PC-9 (cell line): ENCODE measurements at regions not wholly inside any gene's neighbourhood (a gene's known extent, or its start where the extent isn't known, plus 50 kb on each side); places are given as distances from the start of the nearest gene placed in this dataset.
"Not testable (repeated sequence)": the region's sequence is repeated elsewhere in the genome, so short reads cannot be mapped to it uniquely, and the experiment has no call there.

Source experiments
- BruUV-seq: library from RNA; stranded (reverse); fragments of 400-500 nt; replicated peaks from 2 replicates; lab custom pipeline; 2021; lab: Mats Ljungman, UMichigan
- CTCF ChIA-PET: fragments of 300-600 bp; sonication (Branson Sonifier 250); formaldehyde crosslinking; loops from one replicate; lab custom pipeline; 2022; ENCODE audit warnings: antibody characterized with exemption; lab: Charles Lee
- POLR2A ChIA-PET: fragments of 300-600 bp; sonication (Branson Sonifier 250); formaldehyde crosslinking; loops from one replicate; lab custom pipeline; 2022; ENCODE audit warnings: antibody characterized with exemption; ENCODE audit not compliant: unreplicated experiment; lab: Charles Lee
- DNase-seq, 2 experiments: peaks; one replicate each; pipeline versions ENCODE4 v3.0.0 to v3.0.0-alpha.2; 2015 to 2022; ENCODE audit warnings: mixed read lengths in 1 of 2
- H2AFZ ChIP-seq: fragments of 200-600 bp; sonication (generic); 2 replicates; pipeline ENCODE4 v1.8.1; 2017; ENCODE audit warnings: antibody characterized with exemption
- H3F3A ChIP-seq: fragments of 200-600 bp; sonication (generic); 2 replicates; pipeline ENCODE4 v1.8.1; 2017; ENCODE audit warnings: antibody characterized with exemption, mild to moderate bottlenecking, low read depth; ENCODE audit not compliant: insufficient read depth
- H3K27ac ChIP-seq: fragments of 200-600 bp; sonication (generic); 2 replicates; pipeline ENCODE4 v1.6.1; 2016; ENCODE audit warnings: mixed run types
- H3K27me3 ChIP-seq: fragments of 200-600 bp; sonication (generic); 2 replicates; pipeline ENCODE4 v1.6.1; 2016; ENCODE audit warnings: low read depth, mixed run types; ENCODE audit not compliant: insufficient read depth
- H3K36me3 ChIP-seq: fragments of 200-600 bp; sonication (generic); 2 replicates; pipeline ENCODE4 v1.6.1; 2016; ENCODE audit warnings: low read depth, mixed run types
- H3K4me1 ChIP-seq: fragments of 200-600 bp; sonication (generic); replicated peaks from 2 replicates; pipeline ENCODE4 v1.6.1; 2016; ENCODE audit warnings: mixed run types; ENCODE audit not compliant: insufficient read depth
- H3K4me2 ChIP-seq: fragments of 200-600 bp; sonication (generic); 2 replicates; pipeline ENCODE4 v1.6.1; 2017; ENCODE audit warnings: mixed run types
- H3K4me3 ChIP-seq: fragments of 200-600 bp; sonication (generic); 2 replicates; pipeline ENCODE4 v1.6.1; 2016; ENCODE audit warnings: mixed run types
- H3K79me2 ChIP-seq: fragments of 200-600 bp; sonication (generic); 2 replicates; pipeline ENCODE4 v1.6.1; 2017; ENCODE audit warnings: low read depth, mixed run types
- H3K9me2 ChIP-seq: fragments of 200-600 bp; sonication (generic); 2 replicates; pipeline ENCODE4 v1.8.1; 2017; ENCODE audit warnings: mild to moderate bottlenecking; ENCODE audit not compliant: insufficient read depth
- H3K9me3 ChIP-seq: fragments of 200-600 bp; sonication (generic); 2 replicates; pipeline ENCODE4 v1.8.1; 2016; ENCODE audit warnings: low read depth; ENCODE audit not compliant: insufficient read depth
- H4K20me1 ChIP-seq: fragments of 200-600 bp; sonication (generic); 2 replicates; pipeline ENCODE4 v1.8.1; 2017; ENCODE audit not compliant: insufficient read depth
- EZH2 ChIP-seq: fragments of 200-600 bp; sonication (generic); IDR thresholded peaks from 2 replicates; pipeline ENCODE4 v1.8.0; 2017; ENCODE audit warnings: antibody characterized with exemption, low read depth
- intact Hi-C: fragments of 100-400 bp; cut with micrococcal nuclease; formaldehyde crosslinking; loops from one replicate; pipeline ENCODE4 v1.10.0; 2022; ENCODE audit not compliant: unreplicated experiment
- TF ChIP-seq, protein P1 (sequence below): fragments of 200-600 bp; sonication (generic); conservative IDR thresholded peaks from 2 replicates; pipeline ENCODE4 v1.6.1; 2017; ENCODE audit warnings: mixed run types, antibody characterized with exemption, mild to moderate bottlenecking, moderate library complexity

DNA sequence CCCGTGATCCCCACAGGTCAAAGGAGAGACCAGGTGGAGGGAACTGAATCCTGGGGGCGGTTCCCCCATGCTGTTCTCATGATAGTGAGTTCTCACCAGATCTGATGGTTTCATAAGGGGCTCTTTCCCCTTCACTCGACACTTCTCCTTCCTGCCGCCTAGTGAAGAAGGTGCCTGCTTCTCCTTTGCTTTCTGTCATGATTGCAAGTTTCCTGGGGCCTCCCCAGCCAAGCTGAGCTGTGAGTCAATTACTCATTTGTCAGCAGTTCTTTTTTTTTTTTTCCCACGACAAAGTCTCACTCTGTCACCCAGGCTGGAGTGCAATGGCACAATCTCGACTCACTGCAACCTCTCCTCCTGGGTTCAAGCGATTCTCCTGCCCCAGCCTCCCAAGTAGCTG is 1530.4 kb downstream of the BRD1 start:
- Histone ChIP-seq H2AFZ (no peak overlapping the region), H3K79me2 (no peaks in the 10 kb centered on the region), H3K27me3 (peaks cover 93% of the 10 kb centered on the region), H4K20me1 (no peaks in the 10 kb centered on the region), H3K9me3 (no peaks in the 10 kb centered on the region), H3K27ac (no peak overlapping the region), H3K4me3 (no peak overlapping the region), H3K9me2 (no peaks in the 10 kb centered on the region), H3K36me3 (no peaks in the 10 kb centered on the region), H3K4me2 (no peak overlapping the region), H3K4me1 (no peaks in the 10 kb centered on the region), H3F3A (no peaks in the 10 kb centered on the region)
- DNase-seq, result no peak
- CTCF ChIA-PET, result no interaction called here
- BruUV-seq, result no TSS peak
- POLR2A ChIA-PET, result no interaction called here
- intact Hi-C loops, result no loop called here
- no peak for TF ChIP-seq EZH2
- TF ChIP-seq, protein P1, sequence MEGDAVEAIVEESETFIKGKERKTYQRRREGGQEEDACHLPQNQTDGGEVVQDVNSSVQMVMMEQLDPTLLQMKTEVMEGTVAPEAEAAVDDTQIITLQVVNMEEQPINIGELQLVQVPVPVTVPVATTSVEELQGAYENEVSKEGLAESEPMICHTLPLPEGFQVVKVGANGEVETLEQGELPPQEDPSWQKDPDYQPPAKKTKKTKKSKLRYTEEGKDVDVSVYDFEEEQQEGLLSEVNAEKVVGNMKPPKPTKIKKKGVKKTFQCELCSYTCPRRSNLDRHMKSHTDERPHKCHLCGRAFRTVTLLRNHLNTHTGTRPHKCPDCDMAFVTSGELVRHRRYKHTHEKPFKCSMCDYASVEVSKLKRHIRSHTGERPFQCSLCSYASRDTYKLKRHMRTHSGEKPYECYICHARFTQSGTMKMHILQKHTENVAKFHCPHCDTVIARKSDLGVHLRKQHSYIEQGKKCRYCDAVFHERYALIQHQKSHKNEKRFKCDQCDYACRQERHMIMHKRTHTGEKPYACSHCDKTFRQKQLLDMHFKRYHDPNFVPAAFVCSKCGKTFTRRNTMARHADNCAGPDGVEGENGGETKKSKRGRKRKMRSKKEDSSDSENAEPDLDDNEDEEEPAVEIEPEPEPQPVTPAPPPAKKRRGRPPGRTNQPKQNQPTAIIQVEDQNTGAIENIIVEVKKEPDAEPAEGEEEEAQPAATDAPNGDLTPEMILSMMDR, result no peak

DNA sequence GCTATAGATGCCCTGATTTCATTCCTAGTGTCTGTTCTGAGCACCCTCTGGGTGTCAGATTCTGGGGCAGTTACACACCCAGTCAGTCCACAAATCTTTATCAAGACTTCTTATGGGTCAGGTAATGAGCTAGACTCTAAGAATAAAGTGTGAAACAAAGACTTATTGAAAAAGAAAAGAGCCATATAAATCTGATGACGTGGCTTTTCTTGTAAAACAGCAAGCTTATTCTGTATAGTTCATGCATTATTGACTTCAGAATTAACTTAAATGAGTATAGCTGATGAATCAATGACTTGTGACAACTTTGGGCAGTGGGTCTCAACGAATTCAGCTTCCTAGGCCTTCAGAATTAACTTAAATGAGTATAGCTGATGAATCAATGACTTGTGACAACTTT is 1527.5 kb downstream of the TBC1D22A start:
- H3K4me2 ChIP-seq, H3F3A ChIP-seq, POLR2A ChIA-PET, H3K36me3 ChIP-seq, H3K9me3 ChIP-seq, H3K4me1 ChIP-seq, DNase-seq, intact Hi-C loops, H3K9me2 ChIP-seq, CTCF ChIA-PET, H3K4me3 ChIP-seq, H4K20me1 ChIP-seq, H2AFZ ChIP-seq, H3K79me2 ChIP-seq, H3K27ac ChIP-seq, BruUV-seq: not testable (repeated sequence)
- peaks cover 70% of the 10 kb centered on the region for H3K27me3 ChIP-seq

DNA sequence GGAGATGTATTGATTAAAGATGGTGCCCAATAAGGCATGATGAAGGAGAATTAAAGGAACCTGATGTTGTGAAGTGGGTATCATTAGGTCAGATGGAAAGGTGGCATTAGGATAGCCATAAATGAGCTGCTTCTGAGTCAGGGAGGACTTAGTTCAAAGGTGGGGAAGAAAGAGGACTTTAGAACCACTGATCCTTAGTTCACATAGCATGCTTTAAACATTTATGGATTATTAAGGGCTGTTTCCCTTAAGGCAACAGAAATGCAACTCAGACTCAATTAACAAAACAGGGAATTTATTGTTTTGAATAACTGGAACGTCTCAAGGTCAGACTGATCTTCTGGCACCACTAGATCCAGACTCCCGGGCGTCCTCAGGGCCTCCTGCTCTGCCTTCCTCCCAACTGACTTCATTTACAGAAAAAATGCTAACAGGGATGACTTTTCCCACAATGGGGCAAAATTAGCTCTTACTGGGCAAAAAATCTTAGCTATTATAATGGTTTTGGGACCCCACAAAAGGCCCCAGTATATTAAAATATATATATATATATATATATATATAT is 1526.0 kb downstream of the TBC1D22A start:
- Histone ChIP-seq H2AFZ (no peak overlapping the region), H3K9me2 (no peaks in the 10 kb centered on the region), H3K4me2 (no peak overlapping the region), H3K27ac (no peak overlapping the region), H3K9me3 (no peaks in the 10 kb centered on the region), H4K20me1 (no peaks in the 10 kb centered on the region), H3K36me3 (no peaks in the 10 kb centered on the region), H3F3A (no peaks in the 10 kb centered on the region), H3K79me2 (no peaks in the 10 kb centered on the region), H3K4me3 (no peak overlapping the region), H3K4me1 (no peaks in the 10 kb centered on the region), H3K27me3 (peaks cover 56% of the 10 kb centered on the region)
- ChIA-PET CTCF (no interaction called here), POLR2A (no interaction called here)
- TF ChIP-seq, protein P1, result no peak
- TF ChIP-seq EZH2, result no peak
- DNase-seq, result no peak
- intact Hi-C loops, result no loop called here
- BruUV-seq, result no TSS peak

DNA sequence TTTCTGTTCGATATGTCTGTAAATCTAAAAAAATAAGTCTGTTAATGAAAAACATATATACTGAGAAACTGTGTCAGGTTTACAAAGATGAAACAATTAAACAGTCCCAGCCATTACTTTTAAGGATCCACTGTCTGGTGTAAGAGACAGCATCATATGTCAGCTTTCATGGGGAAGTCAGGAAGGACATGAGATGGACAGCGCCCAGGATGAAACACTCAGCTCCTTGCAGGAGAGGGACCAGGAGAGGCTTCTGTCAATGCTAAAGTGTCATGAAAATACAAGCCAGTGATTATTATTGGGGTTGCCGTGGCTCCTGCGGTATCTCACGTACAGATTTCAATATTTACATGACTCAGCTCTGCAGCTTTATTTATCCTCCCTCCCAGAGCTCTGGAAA is 1524.6 kb downstream of the TBC1D22A start:
- no peak overlapping the region for H3K27ac ChIP-seq
- DNase-seq, result no peak
- H3K9me3 ChIP-seq, result no peaks in the 10 kb centered on the region
- H3K36me3 ChIP-seq, result no peaks in the 10 kb centered on the region
- H3K4me3 ChIP-seq, result no peak overlapping the region
- H3K79me2 ChIP-seq, result no peaks in the 10 kb centered on the region
- POLR2A ChIA-PET, result no interaction called here
- TF ChIP-seq, protein P1, result no peak
- TF ChIP-seq EZH2, result no peak
- no peak overlapping the region for H2AFZ ChIP-seq
- H3K4me2 ChIP-seq, result no peak overlapping the region
- no peaks in the 10 kb centered on the region for H4K20me1 ChIP-seq
- no peaks in the 10 kb centered on the region for H3K4me1 ChIP-seq
- intact Hi-C loops, result no loop called here
- H3F3A ChIP-seq, result no peaks in the 10 kb centered on the region
- no peaks in the 10 kb centered on the region for H3K9me2 ChIP-seq
- H3K27me3 ChIP-seq, result peaks cover 46% of the 10 kb centered on the region
- CTCF ChIA-PET, result no interaction called here
- no TSS peak for BruUV-seq
